GM12878 (cell line): ENCODE measurements at regions not wholly inside any gene's neighbourhood (a gene's known extent, or its start where the extent isn't known, plus 50 kb on each side); places are given as distances from the start of the nearest gene placed in this dataset.
A peak's percentile ranks its signal among the peaks of the same experiment; 100 is the strongest.

ENCODE experiments used
- ATAC-seq: fragments of 200-7000 bp; cut with Tn5 transposase; 3 replicates; pipeline ENCODE4 v1.9.1; 2020; ENCODE audit warnings: mild to moderate bottlenecking, moderate library complexity
- BruUV-seq: library from RNA; stranded (reverse); fragments of 400-500 nt; replicated peaks from 2 replicates; lab custom pipeline; 2021; lab: Mats Ljungman, UMichigan
- CTCF ChIA-PET: fragments of 300-600 bp; sonication (Branson Sonifier 250); formaldehyde crosslinking; extraction: SDS; loops from one replicate; lab custom pipeline; 2021; ENCODE audit warnings: inconsistent platforms; lab: Yijun Ruan, JAX
- POLR2A ChIA-PET: fragments of 350-600 bp; formaldehyde crosslinking; extraction: SDS; loops from one replicate; lab custom pipeline; 2021; ENCODE audit warnings: inconsistent platforms; lab: Charles Lee
- RAD21 ChIA-PET: fragments of 300-600 bp; sonication (Branson Sonifier 250); formaldehyde crosslinking; loops from one replicate; lab custom pipeline; 2023; ENCODE audit warnings: antibody characterized with exemption; ENCODE audit not compliant: unreplicated experiment; lab: Charles Lee
- SMC1A ChIA-PET: fragments of 300-600 bp; sonication (Branson Sonifier 250); formaldehyde crosslinking; loops from one replicate; lab custom pipeline; 2023; ENCODE audit not compliant: unreplicated experiment, uncharacterized antibody; lab: Charles Lee
- DNase-seq: peaks from one replicate; pipeline ENCODE4 v3.0.0-alpha.2; 2011; ENCODE audit warnings: low read depth, low spot score
- FAIRE-seq: peaks from 3 replicates; lab custom pipeline; 2011; peaks lifted over from hg19 to GRCh38; lab: Jason Lieb, UNC
- H2AFZ ChIP-seq: 2 replicates; pipeline ENCODE4 v1.6.0; 2011; ENCODE audit warnings: low read depth, low read length, control low read depth; ENCODE audit not compliant: control insufficient read depth
- H3K27ac ChIP-seq: 2 replicates; pipeline ENCODE4 v1.5.1; 2011; ENCODE audit warnings: control low read depth; ENCODE audit not compliant: control insufficient read depth, insufficient read depth
- H3K27me3 ChIP-seq, 2 experiments: replicated peaks in 1 of 2; 2 replicates each; pipeline versions ENCODE4 v1.6.0 to v1.6.1; 2011; ENCODE audit warnings: low read length in 1 of 2; ENCODE audit not compliant: control insufficient read depth in 2 of 2, insufficient read depth in 2 of 2
- H3K36me3 ChIP-seq, 2 experiments: 2 replicates each; pipeline ENCODE4 v1.5.1; 2011; ENCODE audit warnings: low read length in 1 of 2; ENCODE audit not compliant: control insufficient read depth in 2 of 2, insufficient read depth in 2 of 2
- H3K4me1 ChIP-seq: 2 replicates; pipeline ENCODE4 v1.6.1; 2011; ENCODE audit warnings: mild to moderate bottlenecking, low read length, moderate library complexity, mixed read lengths; ENCODE audit not compliant: control insufficient read depth, insufficient read depth
- H3K4me2 ChIP-seq: 2 replicates; pipeline ENCODE4 v1.6.0; 2011; ENCODE audit warnings: control low read depth; ENCODE audit not compliant: control insufficient read depth, insufficient read depth
- H3K4me3 ChIP-seq: fragments of 200-600 bp; sonication (generic); 2 replicates; pipeline ENCODE4 v1.5.1; 2016
- H3K79me2 ChIP-seq: 2 replicates; pipeline ENCODE4 v1.6.0; 2011; ENCODE audit warnings: low read length; ENCODE audit not compliant: control insufficient read depth, insufficient read depth
- H3K9ac ChIP-seq: 2 replicates; pipeline ENCODE4 v1.8.0; 2011; ENCODE audit warnings: low read length, control low read depth, mixed read lengths; ENCODE audit not compliant: control insufficient read depth, insufficient read depth
- H3K9me3 ChIP-seq: replicated peaks from 3 replicates; pipeline ENCODE4 v1.5.1; 2011; ENCODE audit warnings: mild to moderate bottlenecking, low read length; ENCODE audit not compliant: control insufficient read depth, insufficient read depth
- H4K20me1 ChIP-seq: 2 replicates; pipeline ENCODE4 v1.6.0; 2011; ENCODE audit not compliant: control insufficient read depth, insufficient read depth
- ATF2 ChIP-seq: IDR thresholded peaks from 2 replicates; pipeline ENCODE4 v1.6.1; 2012; ENCODE audit warnings: low read length, inconsistent platforms
- BCL11A ChIP-seq: IDR thresholded peaks from 2 replicates; pipeline ENCODE4 v1.6.1; 2011; ENCODE audit warnings: low read depth, low read length
- CREM ChIP-seq: IDR thresholded peaks from 2 replicates; pipeline ENCODE4 v1.6.1; 2014; ENCODE audit warnings: antibody characterized with exemption, low read depth
- CTCF ChIP-seq, 3 experiments: IDR thresholded peaks in 2 of 3; conservative IDR thresholded peaks in 1 of 3; 2 replicates each; pipeline ENCODE4 v1.5.1; 2011; ENCODE audit warnings: low read depth in 3 of 3, low read length in 3 of 3, mild to moderate bottlenecking in 3 of 3, control low read depth in 2 of 3, moderate library complexity in 2 of 3, inconsistent platforms in 1 of 3, mixed read lengths in 1 of 3; ENCODE audit not compliant: control insufficient read depth in 2 of 3, insufficient read depth in 1 of 3; ENCODE audit errors: extremely low read depth in 1 of 3
- IRF4 ChIP-seq: IDR thresholded peaks from 2 replicates; pipeline ENCODE4 v1.6.1; 2011; ENCODE audit warnings: low read depth, low read length
- JUNB ChIP-seq: IDR thresholded peaks from 2 replicates; pipeline ENCODE4 v1.6.1; 2016; ENCODE audit warnings: antibody characterized with exemption, mild to moderate bottlenecking
- NFIC ChIP-seq: IDR thresholded peaks from 2 replicates; pipeline ENCODE4 v1.6.1; 2012; ENCODE audit warnings: low read depth, mild to moderate bottlenecking, inconsistent platforms, low read length, moderate library complexity
- SIX5 ChIP-seq: IDR thresholded peaks from 2 replicates; pipeline ENCODE4 v1.6.1; 2011; ENCODE audit warnings: mild to moderate bottlenecking, low read depth, low read length, moderate library complexity; ENCODE audit not compliant: severe bottlenecking
- WGBS: methylation state at CpG from one replicate; pipeline ENCODE4 v1.1.6; 2016; ENCODE audit warnings: low lambda C conversion rate; ENCODE audit not compliant: insufficient replicate concordance, insufficient coverage; ENCODE audit errors: missing lambda C conversion rate; 5-methylcytosine and 5-hydroxymethylcytosine counted together
- in situ Hi-C: fragments of 300-500 bp; cut with MboI; formaldehyde crosslinking; loops from 9 replicates; pipeline ENCODE4 v1.14.3; 2018; ENCODE audit warnings: mixed read lengths
- intact Hi-C: fragments of 100-400 bp; cut with micrococcal nuclease; formaldehyde crosslinking; loops from one replicate; pipeline ENCODE4 v1.14.2; 2022; ENCODE audit not compliant: unreplicated experiment

GRCh38 chr5:44887722-44888121 lies 79.0 kb downstream of the MRPS30 start:
- WGBS, result 52% methylated on average over 1 of the region's 1 CpG
- ATAC-seq (peak; percentile 72), DNase-seq (no peak), FAIRE-seq (no peak)
- ChIA-PET RAD21 (interaction anchor here (1.6 kb wide), 1 partner anchor 39 kb away, joined by 5 read pairs; no protein-coding TSS in a partner anchor), POLR2A (no interaction called here), CTCF (no interaction called here), SMC1A (interaction anchor here (3.1 kb wide), 1 partner anchor 12 kb away, joined by 15 read pairs; no protein-coding TSS in a partner anchor)
- Histone ChIP-seq H4K20me1 (no peaks in the 10 kb centered on the region), H3K4me1 (peaks cover 3% of the 10 kb centered on the region; the same call in 1 of the 2 replicates), H2AFZ (no peak overlapping the region), H3K4me3 (no peak overlapping the region), H3K9me3 (no peaks in the 10 kb centered on the region; the same call in 2 of the 3 replicates), H3K79me2 (no peaks in the 10 kb centered on the region), H3K27me3 (no peaks in the 10 kb centered on the region), H3K27ac (no peak overlapping the region; the same call in 1 of the 2 replicates), H3K4me2 (no peak overlapping the region), H3K9ac (no peak overlapping the region), H3K36me3 (no peaks in the 10 kb centered on the region)
- no TSS peak for BruUV-seq
- TF ChIP-seq BCL11A (peak; percentile 41; the same call in 1 of the 2 replicates), IRF4 (peak; percentile 72; the same call in 1 of the 2 replicates), SIX5 (no peak), JUNB (peak; percentile 93), CREM (peak; percentile 47; the same call in 1 of the 2 replicates), ATF2 (peak; percentile 48; the same call in 1 of the 2 replicates), NFIC (peak; percentile 64), CTCF (IDR thresholded peaks at IDR 0.05 in 2 of 3, conservative IDR thresholded peaks at IDR 0.05 in 1 of 3; ENCODE audit: control insufficient read depth in 2 of 3, extremely low read depth in 1 of 3, insufficient read depth in 1 of 3, low read depth in 3 of 3, low read length in 3 of 3) (no peak)
- intact Hi-C loops (no loop called here), in situ Hi-C loops (no loop called here)
